ENCODE measurements at regions not wholly inside any gene's neighbourhood (a gene's known extent, or its start where the extent isn't known, plus 50 kb on each side); places are given as distances from the start of the nearest gene placed in this dataset.
"Not testable (repeated sequence)": the region's sequence is repeated elsewhere in the genome, so short reads cannot be mapped to it uniquely, and the experiment has no call there.

- DNase-seq: no peak
Measured at GRCh38 chr3:137820366-137820765, 56.3 kb downstream of the SOX14 start.

GRCh38 chr3:137835096-137835495, 71.0 kb downstream of the SOX14 start:
- DNase-seq: no peak

- DNase-seq: no peak
Measured at GRCh38 chr3:137845194-137845593, 81.1 kb downstream of the SOX14 start.

GRCh38 chr3:137845666-137846065, 81.6 kb downstream of the SOX14 start:
- DNase-seq: no peak

- DNase-seq: no peak
Measured at GRCh38 chr3:137852391-137852830, 88.3 kb downstream of the SOX14 start.

- DNase-seq: no peak
Measured at GRCh38 chr3:137854533-137855261, 90.6 kb downstream of the SOX14 start.

GRCh38 chr3:137866001-137866400, 101.9 kb downstream of the SOX14 start:
- DNase-seq: no peak

- no peak for DNase-seq
Measured at GRCh38 chr3:137866933-137867332, 102.8 kb downstream of the SOX14 start.

- DNase-seq: no peak
Measured at GRCh38 chr3:137867611-137868010, 103.5 kb downstream of the SOX14 start.

GRCh38 chr3:137869022-137869421, 104.9 kb downstream of the SOX14 start:
- no peak for DNase-seq

GRCh38 chr3:137872589-137872988, 108.5 kb downstream of the SOX14 start:
- DNase-seq: not testable (repeated sequence)

- DNase-seq: not testable (repeated sequence)
Measured at GRCh38 chr3:137896842-137897241, 113.1 kb upstream of the CLDN18 start.

GRCh38 chr3:137906985-137907649, 102.8 kb upstream of the CLDN18 start:
- no peak for DNase-seq

GRCh38 chr3:137924628-137925027, 85.3 kb upstream of the CLDN18 start:
- DNase-seq: no peak

GRCh38 chr3:137925080-137925479, 84.9 kb upstream of the CLDN18 start:
- DNase-seq: no peak

GRCh38 chr3:137926991-137927390, 83.0 kb upstream of the CLDN18 start:
- no peak for DNase-seq

GRCh38 chr3:137930976-137931375, 79.0 kb upstream of the CLDN18 start:
- DNase-seq: no peak

- no peak for DNase-seq
Measured at GRCh38 chr3:137938876-137939275, 71.1 kb upstream of the CLDN18 start.

- no peak for DNase-seq
Measured at GRCh38 chr3:137944593-137944992, 65.4 kb upstream of the CLDN18 start.

- DNase-seq: peak; percentile 19
Measured at GRCh38 chr3:137946356-137946973, 63.5 kb upstream of the CLDN18 start.

GRCh38 chr3:137947117-137947516, 62.8 kb upstream of the CLDN18 start:
- no peak for DNase-seq

GRCh38 chr3:137948400-137949072, 61.4 kb upstream of the CLDN18 start:
- no peak for DNase-seq

- DNase-seq: no peak
Measured at GRCh38 chr3:137958636-137959035, 51.3 kb upstream of the CLDN18 start.

Data from CD4-positive, alpha-beta T cell treated with Interferon gamma for 1 hour (primary cell).